Large intestine (tissue), 3 donors: ENCODE measurements at regions not wholly inside any gene's neighbourhood (a gene's known extent, or its start where the extent isn't known, plus 50 kb on each side); places are given as distances from the start of the nearest gene placed in this dataset.

Experiments used
- DNase-seq, 2 donors: peaks; one replicate each; pipeline versions ENCODE4 v3.0.0 to v3.0.0-alpha.2; 2013
- H3K27ac ChIP-seq: one replicate; pipeline ENCODE4 v1.5.1; 2013; ENCODE audit warnings: low read length
- H3K27me3 ChIP-seq: 2 replicates; pipeline ENCODE4 v1.6.1; 2013; ENCODE audit warnings: low read length; ENCODE audit not compliant: control insufficient read depth, insufficient read depth
- H3K36me3 ChIP-seq: 2 replicates; pipeline ENCODE4 v1.6.1; 2013; ENCODE audit warnings: low read length; ENCODE audit not compliant: control insufficient read depth, insufficient read depth
- H3K4me1 ChIP-seq: one replicate; pipeline ENCODE4 v1.6.1; 2013; ENCODE audit warnings: low read length; ENCODE audit not compliant: control insufficient read depth, insufficient read depth
- H3K4me3 ChIP-seq: one replicate; pipeline ENCODE4 v1.5.1; 2013; ENCODE audit warnings: low read length
- H3K9me3 ChIP-seq: one replicate; pipeline ENCODE4 v1.6.1; 2013; ENCODE audit warnings: mild to moderate bottlenecking, low read depth, low read length, moderate library complexity; ENCODE audit not compliant: control insufficient read depth
- WGBS: methylation state at CpG from one replicate; pipeline ENCODE4 v1.1.5; 2013; ENCODE audit warnings: low lambda C conversion rate; ENCODE audit not compliant: insufficient coverage; 5-methylcytosine and 5-hydroxymethylcytosine counted together

GRCh38 chr15:38687775-38688495 lies 123.3 kb upstream of the RASGRP1 start:
- no peak for DNase-seq
- Histone ChIP-seq H3K27ac (no peak overlapping the region), H3K27me3 (no peaks in the 10 kb centered on the region), H3K4me3 (no peak overlapping the region), H3K4me1 (no peaks in the 10 kb centered on the region), H3K9me3 (no peaks in the 10 kb centered on the region), H3K36me3 (no peaks in the 10 kb centered on the region)
- no CpG with 5 or more reads among the region's 7 CpGs for WGBS

DNA sequence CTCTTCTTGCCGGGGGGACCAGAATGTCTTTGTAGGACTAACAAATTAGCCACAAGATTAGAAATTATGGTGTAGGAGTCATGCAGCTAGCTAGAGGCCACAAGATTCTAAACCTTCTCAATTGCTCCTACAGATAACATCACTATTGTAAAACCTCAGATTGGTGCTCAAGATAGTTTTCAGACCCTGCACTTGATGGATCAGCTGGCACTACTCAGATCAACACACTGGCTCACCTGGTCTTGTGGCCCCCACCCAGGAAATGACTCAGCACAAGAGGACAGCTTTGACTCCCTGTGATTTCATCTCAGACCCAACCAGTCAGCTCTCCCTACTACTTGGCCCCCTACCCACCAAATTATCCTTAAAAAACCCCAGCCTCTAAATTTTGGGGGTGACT lies 124.1 kb upstream of the RASGRP1 start:
- no CpG with 5 or more reads among the region's 1 CpG for WGBS
- Histone ChIP-seq H3K4me3 (no peak overlapping the region), H3K27me3 (no peaks in the 10 kb centered on the region), H3K9me3 (no peaks in the 10 kb centered on the region), H3K36me3 (no peaks in the 10 kb centered on the region), H3K4me1 (no peaks in the 10 kb centered on the region), H3K27ac (no peak overlapping the region)
- DNase-seq, result no peak

DNA sequence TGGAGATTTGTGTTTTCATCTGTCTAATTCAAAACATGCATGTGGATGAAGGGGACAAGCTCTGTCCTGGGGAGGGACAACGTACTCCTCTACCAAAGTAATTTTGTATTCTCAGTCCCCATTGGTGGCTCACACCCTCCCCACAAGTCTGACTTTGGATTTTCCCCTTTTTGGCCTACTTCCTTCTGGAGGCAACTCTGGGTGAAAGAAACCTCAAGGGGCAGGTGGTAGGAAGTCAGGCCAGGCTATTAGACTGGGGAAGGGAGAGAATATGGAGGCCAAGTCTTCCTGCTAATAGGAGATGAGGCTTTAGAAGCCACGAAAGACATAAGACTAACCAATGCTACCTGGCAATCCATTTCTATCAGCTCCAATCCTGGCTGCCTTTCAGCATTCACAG lies 124.9 kb upstream of the RASGRP1 start:
- no peak for DNase-seq
- Histone ChIP-seq H3K4me1 (no peaks in the 10 kb centered on the region), H3K4me3 (no peak overlapping the region), H3K27ac (no peak overlapping the region), H3K9me3 (no peaks in the 10 kb centered on the region), H3K27me3 (no peaks in the 10 kb centered on the region), H3K36me3 (no peaks in the 10 kb centered on the region)
- WGBS, result no CpG with 5 or more reads among the region's 2 CpGs

GRCh38 chr15:38690216-38690615 lies 125.6 kb upstream of the RASGRP1 start:
- H3K36me3 ChIP-seq, result no peaks in the 10 kb centered on the region
- H3K4me1 ChIP-seq, result no peaks in the 10 kb centered on the region
- WGBS, result no CpG with 5 or more reads among the region's 5 CpGs
- H3K4me3 ChIP-seq, result no peak overlapping the region
- no peak for DNase-seq
- H3K27me3 ChIP-seq, result no peaks in the 10 kb centered on the region
- H3K27ac ChIP-seq, result no peak overlapping the region
- H3K9me3 ChIP-seq, result no peaks in the 10 kb centered on the region

DNA sequence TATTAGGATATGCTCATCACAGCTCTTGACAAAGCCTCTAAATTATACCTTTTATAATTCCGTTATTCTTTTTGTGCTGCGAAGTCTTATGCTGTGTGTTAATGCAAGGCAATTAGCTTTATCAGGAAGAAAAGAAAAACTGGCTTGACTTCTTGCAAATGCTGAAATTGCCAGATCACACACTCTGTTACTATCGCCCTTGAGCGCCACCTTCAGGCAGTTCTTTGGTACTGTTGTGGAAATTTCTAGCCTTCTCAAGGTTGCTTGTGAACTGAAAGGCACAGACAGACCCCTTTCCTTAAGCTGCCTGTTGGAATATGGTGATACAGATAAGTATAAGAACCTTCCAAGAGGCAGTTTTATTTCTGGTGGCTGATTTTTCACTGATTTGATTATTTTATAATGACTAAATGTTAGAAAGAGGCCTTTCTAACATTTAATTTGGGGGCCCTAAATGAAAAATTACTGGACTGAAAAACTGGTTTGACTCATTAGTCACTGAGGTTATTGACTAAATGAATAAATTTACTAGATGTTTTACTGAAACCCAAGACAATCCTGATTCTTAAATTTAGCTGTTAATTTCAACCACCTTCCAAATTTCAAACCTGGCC lies 126.2 kb upstream of the RASGRP1 start:
- Histone ChIP-seq H3K36me3 (no peaks in the 10 kb centered on the region), H3K27ac (no peak overlapping the region), H3K4me3 (no peak overlapping the region), H3K4me1 (no peaks in the 10 kb centered on the region), H3K27me3 (no peaks in the 10 kb centered on the region), H3K9me3 (no peaks in the 10 kb centered on the region)
- no CpG with 5 or more reads among the region's 4 CpGs for WGBS
- peak; percentile 56 to 62 for DNase-seq

GRCh38 chr15:38691377-38691776 lies 126.8 kb upstream of the RASGRP1 start:
- Histone ChIP-seq H3K4me3 (no peak overlapping the region), H3K9me3 (no peaks in the 10 kb centered on the region), H3K36me3 (no peaks in the 10 kb centered on the region), H3K27ac (no peak overlapping the region), H3K27me3 (no peaks in the 10 kb centered on the region), H3K4me1 (no peaks in the 10 kb centered on the region)
- WGBS, result no CpG with 5 or more reads among the region's 2 CpGs
- no peak for DNase-seq

DNA sequence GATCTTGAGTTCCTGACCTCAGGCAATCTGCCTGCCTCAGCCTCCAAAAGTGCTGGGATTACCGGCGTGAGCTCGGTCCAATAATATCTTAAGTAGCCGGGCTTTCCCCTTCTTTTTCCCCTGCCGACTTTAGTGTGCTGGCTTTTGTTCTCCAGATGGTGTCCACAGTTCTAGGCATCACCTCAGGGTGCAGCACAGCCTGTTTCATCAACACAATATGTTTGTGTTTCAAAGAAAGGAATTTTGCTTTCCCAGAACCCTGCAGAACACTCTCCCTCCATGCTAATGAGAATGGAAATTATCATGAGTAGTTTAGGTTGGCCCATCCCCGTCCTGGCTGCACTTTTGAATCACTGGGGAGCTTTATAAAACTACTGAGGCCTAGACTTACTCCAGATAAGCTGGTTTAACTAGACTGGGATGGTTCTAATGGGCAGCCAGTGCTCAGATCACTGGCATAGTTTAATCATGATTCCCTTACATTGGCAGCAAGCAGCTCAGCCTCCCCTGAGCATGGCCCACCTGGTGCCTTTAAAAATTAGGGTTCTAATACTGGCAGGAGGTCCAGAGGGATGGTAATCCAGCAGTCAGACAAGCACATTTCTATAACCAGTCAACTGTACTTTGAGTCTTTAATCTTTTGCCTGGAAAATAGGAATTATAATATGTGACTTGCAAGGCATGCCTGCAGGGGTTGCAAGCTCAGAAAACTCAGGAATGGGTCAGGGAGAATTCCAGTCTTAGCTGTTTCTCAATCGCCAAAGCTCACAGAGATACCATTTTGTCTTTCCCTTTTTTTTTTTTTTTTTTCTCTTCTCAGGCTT lies 127.6 kb upstream of the RASGRP1 start:
- Histone ChIP-seq H3K9me3 (no peaks in the 10 kb centered on the region), H3K4me3 (no peak overlapping the region), H3K4me1 (no peaks in the 10 kb centered on the region), H3K27me3 (no peaks in the 10 kb centered on the region), H3K36me3 (no peaks in the 10 kb centered on the region), H3K27ac (no peak overlapping the region)
- WGBS, result 70% methylated on average over 2 of the region's 7 CpGs
- DNase-seq, result no peak

- no peaks in the 10 kb centered on the region for H3K36me3 ChIP-seq
- H3K9me3 ChIP-seq, result no peaks in the 10 kb centered on the region
- no peak for DNase-seq
- H3K4me1 ChIP-seq, result no peaks in the 10 kb centered on the region
- no peaks in the 10 kb centered on the region for H3K27me3 ChIP-seq
- WGBS, result 100% methylated on average over 1 of the region's 3 CpGs
- H3K27ac ChIP-seq, result no peak overlapping the region
- no peak overlapping the region for H3K4me3 ChIP-seq
Measured at GRCh38 chr15:38692789-38693062, 128.1 kb upstream of the RASGRP1 start.

DNA sequence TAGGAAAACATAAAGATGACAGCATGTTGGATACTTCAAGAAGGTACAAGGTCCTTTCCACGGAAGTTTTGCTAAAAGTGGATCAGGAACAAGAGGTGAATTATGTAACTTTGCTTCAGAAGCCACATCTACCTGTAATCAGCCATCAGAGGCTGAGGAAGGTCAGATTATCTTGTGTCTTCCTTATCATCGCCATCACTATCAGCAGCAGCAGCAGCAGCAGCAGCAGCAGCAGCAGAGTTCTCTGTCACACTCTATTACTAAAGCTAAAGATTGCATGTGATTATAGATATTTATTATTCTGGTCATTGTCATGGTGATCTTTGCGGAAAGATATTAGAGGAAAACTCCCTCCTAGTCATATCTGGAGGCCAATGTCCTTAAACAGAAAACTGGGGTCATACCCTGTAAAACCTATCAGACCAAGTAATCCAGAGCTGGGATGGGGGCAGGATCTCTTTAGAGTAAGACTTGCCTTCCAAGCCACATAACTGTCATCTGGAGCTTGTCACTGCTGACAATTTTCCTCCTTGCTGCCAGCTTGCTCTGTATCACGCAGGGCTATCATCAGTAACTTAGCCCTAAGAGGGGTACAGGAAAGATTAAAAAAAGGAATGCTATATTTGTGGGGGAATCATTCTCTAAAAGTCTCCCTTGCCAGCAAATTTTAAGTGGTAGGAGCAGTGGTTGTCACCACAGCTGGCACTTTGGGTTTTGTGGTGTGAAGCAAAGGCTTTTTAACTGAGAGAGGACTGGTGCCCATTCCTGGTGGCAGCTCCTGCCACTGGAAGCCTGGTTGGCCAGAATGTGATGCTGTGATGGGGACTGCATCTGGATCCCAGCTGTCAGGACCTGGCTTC lies 130.9 kb upstream of the RASGRP1 start:
- no CpG with 5 or more reads among the region's 4 CpGs for WGBS
- peaks cover under 1% of the 10 kb centered on the region for H3K9me3 ChIP-seq
- H3K4me1 ChIP-seq, result peaks cover 3% of the 10 kb centered on the region
- H3K27me3 ChIP-seq, result no peaks in the 10 kb centered on the region
- H3K36me3 ChIP-seq, result no peaks in the 10 kb centered on the region
- DNase-seq, result no peak
- H3K27ac ChIP-seq, result no peak overlapping the region
- no peak overlapping the region for H3K4me3 ChIP-seq

GRCh38 chr15:38696109-38696727 lies 131.6 kb upstream of the RASGRP1 start:
- no CpG with 5 or more reads among the region's 7 CpGs for WGBS
- Histone ChIP-seq H3K27me3 (no peaks in the 10 kb centered on the region), H3K36me3 (no peaks in the 10 kb centered on the region), H3K9me3 (peaks cover 3% of the 10 kb centered on the region), H3K4me3 (no peak overlapping the region), H3K4me1 (peaks cover 7% of the 10 kb centered on the region), H3K27ac (no peak overlapping the region)
- DNase-seq, result peak in 1 of 2 donors; percentile 17
